ENCODE measurements at regions not wholly inside any gene's neighbourhood (a gene's known extent, or its start where the extent isn't known, plus 50 kb on each side); places are given as distances from the start of the nearest gene placed in this dataset.

GRCh38 chr12:83477696-83478095, 791.0 kb downstream of the TMTC2 start:
- H3K4me1 ChIP-seq (replicated peaks in 1 of 4; ENCODE audit: control insufficient read depth in 3 of 4, insufficient read depth in 4 of 4, low read length in 3 of 4): no peaks in the 10 kb centered on the region
- 78% methylated on average over 4 of the region's 4 CpGs; no CpG with 5 or more reads in 1 of the 2 experiments for WGBS, 2 experiments (ENCODE audit: extremely low coverage in 1 of 2, insufficient coverage in 1 of 2, insufficient read length in 1 of 2, insufficient replicate concordance in 2 of 2, low coverage in 1 of 2, low lambda C conversion rate in 2 of 2, missing lambda C conversion rate in 1 of 2)
- DNase-seq (ENCODE audit: low read depth in 1 of 2, low spot score in 2 of 2) (no peak), FAIRE-seq (no peak)
- no peak overlapping the region for H2BK15ac ChIP-seq (ENCODE audit: low read length)
- H4K91ac ChIP-seq (replicated peaks; ENCODE audit: insufficient read length, low read length): no peak overlapping the region
- H3K27ac ChIP-seq (ENCODE audit: low read depth, low read length): no peak overlapping the region
- no peaks in the 10 kb centered on the region for H3K36me3 ChIP-seq (ENCODE audit: control insufficient read depth in 2 of 4, insufficient read depth in 4 of 4, low read length in 3 of 4)
- H3K79me1 ChIP-seq (ENCODE audit: low read depth, low read length): no peaks in the 10 kb centered on the region
- ChIA-PET CTCF (ENCODE audit: partially characterized antibody) (no interaction called here), POLR2A (ENCODE audit: partially characterized antibody) (no interaction called here)
- no peaks in the 10 kb centered on the region for H3K79me2 ChIP-seq (ENCODE audit: control insufficient read depth in 1 of 2, insufficient read depth in 2 of 2, low read length in 2 of 2)
- H3K4me3 ChIP-seq (ENCODE audit: extremely low read depth in 1 of 4, insufficient read depth in 2 of 4, low read depth in 3 of 4, low read length in 4 of 4): no peak overlapping the region
- no peaks in the 10 kb centered on the region for H3K23me2 ChIP-seq (ENCODE audit: low read depth, low read length)
- no peak overlapping the region; the same call in 1 of the 2 replicates for H2AFZ ChIP-seq (ENCODE audit: low read length)
- H4K8ac ChIP-seq (ENCODE audit: extremely low read depth, insufficient read depth, low read length): no peak overlapping the region
- H3K4me2 ChIP-seq (ENCODE audit: insufficient read depth in 1 of 2, low read depth in 2 of 2, low read length in 2 of 2): no peak overlapping the region
- no peak overlapping the region for H3K9ac ChIP-seq (replicated peaks in 1 of 4; ENCODE audit: extremely low read depth in 1 of 4, low read depth in 3 of 4, low read length in 3 of 4)
- no peak overlapping the region for H2BK12ac ChIP-seq (ENCODE audit: low read depth, low read length)
- no peaks in the 10 kb centered on the region for H4K20me1 ChIP-seq (replicated peaks in 1 of 2; ENCODE audit: control insufficient read depth in 1 of 2, insufficient read depth in 2 of 2, low read length in 2 of 2)
- no peak overlapping the region for H2AK5ac ChIP-seq (ENCODE audit: low read depth, low read length)
- no peak overlapping the region for H2BK120ac ChIP-seq (replicated peaks; ENCODE audit: low read depth, low read length)
- H3K23ac ChIP-seq (ENCODE audit: insufficient read length): no peak overlapping the region
- H3K27me3 ChIP-seq (replicated peaks in 1 of 4; ENCODE audit: control insufficient read depth in 3 of 4, extremely low read depth in 1 of 4, insufficient read depth in 3 of 4, low read length in 3 of 4): no peaks in the 10 kb centered on the region
- H3K18ac ChIP-seq (ENCODE audit: extremely low read depth, low read length): no peak overlapping the region
- H3K4ac ChIP-seq (replicated peaks; ENCODE audit: insufficient read length, low read depth, low read length): no peak overlapping the region
- no peak overlapping the region for H3K56ac ChIP-seq (replicated peaks; ENCODE audit: insufficient read length, low read depth, low read length)
- H2BK5ac ChIP-seq (ENCODE audit: low read depth, low read length): no peak overlapping the region
- H3K14ac ChIP-seq (ENCODE audit: insufficient read length): no peak overlapping the region
- no peak overlapping the region for H2BK20ac ChIP-seq (ENCODE audit: low read length)
- no peaks in the 10 kb centered on the region for H3K9me3 ChIP-seq (ENCODE audit: insufficient read depth in 2 of 2, low read depth in 1 of 2, low read length in 1 of 2)
- H4K5ac ChIP-seq (ENCODE audit: insufficient read length, low read depth, low read length): no peak overlapping the region
- TF ChIP-seq NANOG (IDR thresholded peaks at IDR 0.05; ENCODE audit: insufficient read depth, low read depth, low read length, poor library complexity, severe bottlenecking) (no peak), SIRT6 (IDR thresholded peaks at IDR 0.05; ENCODE audit: low read length) (no peak), JUN (IDR thresholded peaks at IDR 0.05; ENCODE audit: low read depth, low read length) (no peak), SRF (IDR thresholded peaks at IDR 0.05; ENCODE audit: low read depth, low read length) (no peak), ZNF274 (IDR thresholded peaks at IDR 0.05; ENCODE audit: borderline replicate concordance, extremely low read depth, low read length) (no peak), POLR2AphosphoS5 (IDR thresholded peaks at IDR 0.05; ENCODE audit: low read depth, low read length) (no peak), CBX5 (IDR thresholded peaks at IDR 0.05; ENCODE audit: low read depth, low read length) (no peak), SIN3A (conservative IDR thresholded peaks at IDR 0.05 in 1 of 2, IDR thresholded peaks at IDR 0.05 in 1 of 2; ENCODE audit: low read depth in 1 of 2, low read length in 2 of 2) (no peak), CHD1 (IDR thresholded peaks at IDR 0.05; ENCODE audit: low read depth, low read length) (no peak), RAD21 (IDR thresholded peaks at IDR 0.05 in 1 of 2, conservative IDR thresholded peaks at IDR 0.05 in 1 of 2; ENCODE audit: low read depth in 2 of 2, low read length in 2 of 2) (no peak), KDM5A (IDR thresholded peaks at IDR 0.05; ENCODE audit: low read length) (no peak), NRF1 (IDR thresholded peaks at IDR 0.05; ENCODE audit: low read depth, low read length) (no peak), SAP30 (IDR thresholded peaks at IDR 0.05; ENCODE audit: insufficient read depth, insufficient replicate concordance, low read length) (no peak), TCF12 (IDR thresholded peaks at IDR 0.05; ENCODE audit: low read depth, low read length) (no peak)

Measured in H1 (cell line).